CD4-positive, alpha-beta T cell (primary cell): ENCODE measurements at regions not wholly inside any gene's neighbourhood (a gene's known extent, or its start where the extent isn't known, plus 50 kb on each side); places are given as distances from the start of the nearest gene placed in this dataset.

Source experiments
- ATAC-seq: fragments of 200-7000 bp; cut with Tn5 transposase; one replicate; pipeline ENCODE4 v1.10.0; 2022; ENCODE audit warnings: mild to moderate bottlenecking; ENCODE audit not compliant: poor library complexity
- CTCF ChIA-PET: fragments of 350-600 bp; sonication (Branson Sonifier 250); formaldehyde crosslinking; loops from one replicate; lab custom pipeline; 2021; ENCODE audit warnings: antibody characterized with exemption, inconsistent platforms; lab: Charles Lee
- POLR2A ChIA-PET: fragments of 350-600 bp; sonication (Branson Sonifier 250); formaldehyde crosslinking; loops from one replicate; lab custom pipeline; 2021; ENCODE audit warnings: antibody characterized with exemption, inconsistent platforms; lab: Charles Lee
- DNase-seq, 14 experiments: peaks; one replicate each; pipeline ENCODE4 v3.0.0-alpha.2; 2013 to 2020; ENCODE audit warnings: mixed read lengths in 2 of 14
- H3K27ac ChIP-seq, 2 donors: one replicate each; pipeline versions ENCODE4 v1.5.1 to v1.7.0; 2013; ENCODE audit warnings: low read length in 2 of 2, low read depth in 1 of 2, mild to moderate bottlenecking in 1 of 2
- H3K27me3 ChIP-seq, 2 experiments: 1 replicate in 1 of 2; 2 replicates in 1 of 2; pipeline versions ENCODE4 v1.6.1 to v1.7.0; 2013; ENCODE audit warnings: low read length in 2 of 2, control low read depth in 1 of 2, mild to moderate bottlenecking in 1 of 2, moderate library complexity in 1 of 2; ENCODE audit not compliant: insufficient read depth in 2 of 2, control insufficient read depth in 1 of 2
- H3K36me3 ChIP-seq: one replicate; pipeline ENCODE4 v1.6.1; 2013; ENCODE audit warnings: low read length, control low read depth; ENCODE audit not compliant: insufficient read depth
- H3K4me1 ChIP-seq: one replicate; pipeline ENCODE4 v1.6.1; 2013; ENCODE audit warnings: low read length, control low read depth; ENCODE audit not compliant: insufficient read depth
- H3K4me3 ChIP-seq: one replicate; pipeline ENCODE4 v1.5.1; 2013; ENCODE audit warnings: mild to moderate bottlenecking, low read length, moderate library complexity
- H3K9me3 ChIP-seq, 2 experiments: 1 replicate in 1 of 2; 2 replicates in 1 of 2; pipeline versions ENCODE4 v1.6.1 to v1.7.0; 2013; ENCODE audit warnings: low read length in 2 of 2, mild to moderate bottlenecking in 2 of 2, control low read depth in 1 of 2, moderate library complexity in 1 of 2; ENCODE audit not compliant: control insufficient read depth in 1 of 2, insufficient read depth in 1 of 2
- H3K27ac Mint-ChIP-seq: one replicate; pipeline ENCODE4 v1.8.0; 2020; ENCODE audit warnings: mixed read lengths
- H3K27me3 Mint-ChIP-seq: one replicate; pipeline ENCODE4 v1.8.0; 2021; ENCODE audit warnings: mixed read lengths
- H3K36me3 Mint-ChIP-seq: one replicate; pipeline ENCODE4 v1.8.0; 2021; ENCODE audit warnings: low read depth, mixed read lengths
- H3K4me1 Mint-ChIP-seq: one replicate; pipeline ENCODE4 v1.8.0; 2021; ENCODE audit warnings: low read depth, mixed read lengths
- H3K4me3 Mint-ChIP-seq: one replicate; pipeline ENCODE4 v1.8.0; 2020; ENCODE audit warnings: mild to moderate bottlenecking, mixed read lengths
- H3K9me3 Mint-ChIP-seq: one replicate; pipeline ENCODE4 v1.8.0; 2020; ENCODE audit warnings: mixed read lengths
- intact Hi-C, 2 experiments: fragments of 100-400 bp; cut with DNase I in 1 of 2; cut with micrococcal nuclease in 1 of 2; formaldehyde crosslinking; loops; one replicate each; pipeline versions ENCODE4 v1.15.1 to v1.9.0; 2023 to 2025; cut with DNase I, micrococcal nuclease
- TF ChIP-seq, protein P1 (sequence below): fragments of 200-600 bp; IDR thresholded peaks from one replicate; pipeline ENCODE4 v1.8.0; 2022; ENCODE audit warnings: antibody characterized with exemption, mild to moderate bottlenecking

DNA sequence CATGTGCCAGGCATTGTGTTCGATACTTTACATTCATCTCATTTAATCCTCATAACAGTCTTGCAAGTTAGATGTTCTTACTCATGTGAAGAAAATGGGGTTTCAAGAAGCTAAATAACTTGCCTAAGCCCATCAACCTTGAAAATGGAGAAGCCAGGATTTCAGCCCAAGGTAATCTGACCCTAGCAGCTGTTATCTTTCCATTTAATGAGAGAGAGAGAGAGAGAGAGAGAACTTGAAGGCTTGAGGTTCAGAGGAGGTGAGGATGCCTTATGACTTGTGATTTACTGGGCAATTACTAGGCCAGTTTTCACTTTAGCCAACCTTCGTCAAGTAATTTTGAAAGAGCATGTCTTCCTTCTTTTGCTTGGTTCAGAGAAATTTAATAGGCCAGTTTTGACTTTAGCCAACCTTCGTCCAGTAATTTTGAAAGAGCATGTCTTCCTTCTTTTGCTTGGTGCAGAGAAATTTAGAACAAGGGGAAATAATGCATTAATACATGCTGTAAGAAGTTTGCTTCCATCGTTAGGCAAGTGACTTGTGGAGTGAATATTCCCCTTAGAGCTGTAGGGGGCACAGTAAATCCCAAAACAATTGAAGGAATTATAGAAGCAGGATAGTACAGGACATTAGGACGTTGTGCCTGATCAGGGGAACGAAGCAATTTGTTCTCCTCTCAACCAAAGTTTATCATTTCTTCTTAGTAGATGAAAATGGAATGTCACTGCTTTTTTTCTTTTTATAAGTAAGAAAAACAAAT is 143.0 kb upstream of the BMPER start:
- H3K27ac ChIP-seq = no peak overlapping the region
- Mint-ChIP-seq H3K27ac (no peak overlapping the region), H3K9me3 (no peaks in the 10 kb centered on the region), H3K4me1 (no peaks in the 10 kb centered on the region), H3K27me3 (no peaks in the 10 kb centered on the region), H3K4me3 (no peak overlapping the region), H3K36me3 (no peaks in the 10 kb centered on the region)
- ChIA-PET CTCF (no interaction called here), POLR2A (no interaction called here)
- DNase-seq (no peak), ATAC-seq (no peak)
- no peaks in the 10 kb centered on the region for H3K27me3 ChIP-seq
- H3K36me3 ChIP-seq = no peaks in the 10 kb centered on the region
- H3K9me3 ChIP-seq = no peaks in the 10 kb centered on the region
- intact Hi-C loops = no loop called here
- H3K4me3 ChIP-seq = no peak overlapping the region
- H3K4me1 ChIP-seq = no peaks in the 10 kb centered on the region
- TF ChIP-seq, protein P1, sequence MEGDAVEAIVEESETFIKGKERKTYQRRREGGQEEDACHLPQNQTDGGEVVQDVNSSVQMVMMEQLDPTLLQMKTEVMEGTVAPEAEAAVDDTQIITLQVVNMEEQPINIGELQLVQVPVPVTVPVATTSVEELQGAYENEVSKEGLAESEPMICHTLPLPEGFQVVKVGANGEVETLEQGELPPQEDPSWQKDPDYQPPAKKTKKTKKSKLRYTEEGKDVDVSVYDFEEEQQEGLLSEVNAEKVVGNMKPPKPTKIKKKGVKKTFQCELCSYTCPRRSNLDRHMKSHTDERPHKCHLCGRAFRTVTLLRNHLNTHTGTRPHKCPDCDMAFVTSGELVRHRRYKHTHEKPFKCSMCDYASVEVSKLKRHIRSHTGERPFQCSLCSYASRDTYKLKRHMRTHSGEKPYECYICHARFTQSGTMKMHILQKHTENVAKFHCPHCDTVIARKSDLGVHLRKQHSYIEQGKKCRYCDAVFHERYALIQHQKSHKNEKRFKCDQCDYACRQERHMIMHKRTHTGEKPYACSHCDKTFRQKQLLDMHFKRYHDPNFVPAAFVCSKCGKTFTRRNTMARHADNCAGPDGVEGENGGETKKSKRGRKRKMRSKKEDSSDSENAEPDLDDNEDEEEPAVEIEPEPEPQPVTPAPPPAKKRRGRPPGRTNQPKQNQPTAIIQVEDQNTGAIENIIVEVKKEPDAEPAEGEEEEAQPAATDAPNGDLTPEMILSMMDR = no peak

DNA sequence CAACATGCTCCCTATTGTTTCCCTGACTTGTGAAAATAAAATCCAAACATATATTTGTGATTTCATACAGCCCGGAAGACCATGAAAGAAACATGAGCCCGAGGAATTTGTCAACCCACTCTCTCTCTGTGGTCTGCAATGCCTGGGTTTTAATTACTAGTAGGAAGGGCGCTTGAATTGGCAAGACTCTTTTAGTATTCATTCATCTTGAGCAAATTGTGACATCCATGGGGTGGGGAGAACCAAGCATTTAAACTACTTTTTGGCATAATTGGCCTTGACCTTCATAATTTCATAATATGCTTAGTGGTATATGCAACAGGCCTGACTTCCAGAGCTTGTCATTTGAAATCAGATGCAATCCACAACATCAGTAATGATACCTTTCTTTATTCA is 142.4 kb upstream of the BMPER start:
- intact Hi-C loops = no loop called here
- DNase-seq (no peak), ATAC-seq (no peak)
- Histone ChIP-seq H3K9me3 (no peaks in the 10 kb centered on the region), H3K36me3 (no peaks in the 10 kb centered on the region), H3K4me1 (no peaks in the 10 kb centered on the region), H3K27ac (no peak overlapping the region), H3K27me3 (no peaks in the 10 kb centered on the region), H3K4me3 (no peak overlapping the region)
- H3K36me3 Mint-ChIP-seq = no peaks in the 10 kb centered on the region
- H3K4me3 Mint-ChIP-seq = no peak overlapping the region
- TF ChIP-seq, protein P1 = no peak
- ChIA-PET POLR2A (no interaction called here), CTCF (no interaction called here)
- no peaks in the 10 kb centered on the region for H3K9me3 Mint-ChIP-seq
- H3K27ac Mint-ChIP-seq = no peak overlapping the region
- H3K4me1 Mint-ChIP-seq = no peaks in the 10 kb centered on the region
- H3K27me3 Mint-ChIP-seq = no peaks in the 10 kb centered on the region

DNA sequence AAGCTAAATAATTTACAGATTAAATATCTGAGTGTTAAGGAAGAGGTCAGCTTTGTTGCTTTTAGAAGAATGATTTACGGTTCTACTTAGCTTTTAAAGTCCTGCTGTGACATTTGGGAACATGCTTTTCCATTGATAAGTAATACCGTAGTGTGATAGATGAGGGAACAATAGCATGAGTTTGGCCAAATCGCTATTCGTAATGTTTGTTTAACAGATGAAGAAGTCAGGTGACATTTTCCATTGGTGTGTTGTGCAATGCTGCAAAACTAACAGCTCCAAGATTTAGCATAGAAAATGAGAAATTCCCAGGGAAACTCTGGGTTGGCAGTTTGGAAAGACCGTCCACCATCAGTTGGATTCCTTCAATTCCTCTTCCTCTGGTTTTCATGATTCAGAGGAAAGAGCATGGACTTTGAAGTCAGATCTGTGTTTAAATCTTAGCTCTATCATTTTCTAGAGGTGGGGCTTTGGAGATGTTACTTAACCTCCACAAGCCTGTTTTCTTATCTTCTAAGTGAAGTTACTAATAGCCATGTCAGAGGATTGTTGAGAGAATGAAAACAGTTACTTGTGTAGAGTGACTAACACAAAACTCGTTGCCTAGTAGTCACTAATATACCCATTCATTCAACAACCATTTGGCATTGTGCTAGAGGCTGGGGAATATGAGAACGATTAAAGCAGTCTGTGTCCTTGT is 140.4 kb upstream of the BMPER start:
- no peak overlapping the region for H3K27ac Mint-ChIP-seq
- ChIA-PET CTCF (no interaction called here), POLR2A (no interaction called here)
- H3K4me3 Mint-ChIP-seq = no peak overlapping the region
- H3K4me1 Mint-ChIP-seq = no peaks in the 10 kb centered on the region
- Histone ChIP-seq H3K27me3 (no peaks in the 10 kb centered on the region), H3K9me3 (no peaks in the 10 kb centered on the region), H3K27ac (no peak overlapping the region), H3K4me3 (no peak overlapping the region), H3K4me1 (no peaks in the 10 kb centered on the region), H3K36me3 (no peaks in the 10 kb centered on the region)
- no peak for ATAC-seq
- no peak for DNase-seq
- TF ChIP-seq, protein P1 = no peak
- H3K9me3 Mint-ChIP-seq = no peaks in the 10 kb centered on the region
- intact Hi-C loops = no loop called here
- no peaks in the 10 kb centered on the region for H3K27me3 Mint-ChIP-seq
- no peaks in the 10 kb centered on the region for H3K36me3 Mint-ChIP-seq
